Astrocyte of the cerebellum (primary cell): ENCODE measurements at regions not wholly inside any gene's neighbourhood (a gene's known extent, or its start where the extent isn't known, plus 50 kb on each side); places are given as distances from the start of the nearest gene placed in this dataset.
A peak's percentile ranks its signal among the peaks of the same experiment; 100 is the strongest.

Experiments used
- DNase-seq: peaks from one replicate; pipeline ENCODE4 v3.0.0-alpha.2; 2011; ENCODE audit warnings: low read depth
- H3K4me3 ChIP-seq: 2 replicates; pipeline ENCODE4 v1.5.1; 2011; ENCODE audit warnings: mild to moderate bottlenecking, low read depth, low read length, moderate library complexity
- in situ Hi-C: cut with HindIII; loops from 2 replicates; pipeline ENCODE4 v1.10.0; 2017; ENCODE audit warnings: low sequenced_read_pairs
- TF ChIP-seq, protein P1 (sequence below): IDR thresholded peaks from 2 replicates; pipeline ENCODE4 v1.5.1; 2012; ENCODE audit warnings: low read length, low read depth, moderate library complexity, mild to moderate bottlenecking; ENCODE audit errors: missing control alignments

DNA sequence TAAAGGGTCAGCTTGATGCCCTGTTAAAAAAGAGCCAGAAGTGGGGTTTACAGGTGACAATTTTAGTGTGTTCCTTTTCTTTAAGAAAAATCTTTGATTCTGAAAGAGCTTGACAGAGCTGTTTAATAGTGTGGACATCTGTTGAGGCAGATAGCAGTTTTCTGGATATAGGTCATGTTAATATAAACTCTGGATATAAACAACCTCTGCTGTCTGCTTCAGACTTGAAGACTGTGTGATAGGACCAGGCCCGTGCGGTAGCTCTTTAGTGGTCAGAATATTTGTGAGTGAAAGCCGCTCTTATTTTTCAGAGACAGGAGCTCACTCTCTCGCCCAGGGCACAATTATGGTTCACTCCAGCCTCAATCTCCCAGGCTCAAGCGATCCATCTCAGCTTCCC lies 439.9 kb upstream of the RGS6 start:
- no peak overlapping the region for H3K4me3 ChIP-seq
- TF ChIP-seq, protein P1, sequence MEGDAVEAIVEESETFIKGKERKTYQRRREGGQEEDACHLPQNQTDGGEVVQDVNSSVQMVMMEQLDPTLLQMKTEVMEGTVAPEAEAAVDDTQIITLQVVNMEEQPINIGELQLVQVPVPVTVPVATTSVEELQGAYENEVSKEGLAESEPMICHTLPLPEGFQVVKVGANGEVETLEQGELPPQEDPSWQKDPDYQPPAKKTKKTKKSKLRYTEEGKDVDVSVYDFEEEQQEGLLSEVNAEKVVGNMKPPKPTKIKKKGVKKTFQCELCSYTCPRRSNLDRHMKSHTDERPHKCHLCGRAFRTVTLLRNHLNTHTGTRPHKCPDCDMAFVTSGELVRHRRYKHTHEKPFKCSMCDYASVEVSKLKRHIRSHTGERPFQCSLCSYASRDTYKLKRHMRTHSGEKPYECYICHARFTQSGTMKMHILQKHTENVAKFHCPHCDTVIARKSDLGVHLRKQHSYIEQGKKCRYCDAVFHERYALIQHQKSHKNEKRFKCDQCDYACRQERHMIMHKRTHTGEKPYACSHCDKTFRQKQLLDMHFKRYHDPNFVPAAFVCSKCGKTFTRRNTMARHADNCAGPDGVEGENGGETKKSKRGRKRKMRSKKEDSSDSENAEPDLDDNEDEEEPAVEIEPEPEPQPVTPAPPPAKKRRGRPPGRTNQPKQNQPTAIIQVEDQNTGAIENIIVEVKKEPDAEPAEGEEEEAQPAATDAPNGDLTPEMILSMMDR: no peak
- in situ Hi-C loops: no loop called here
- no peak for DNase-seq

DNA sequence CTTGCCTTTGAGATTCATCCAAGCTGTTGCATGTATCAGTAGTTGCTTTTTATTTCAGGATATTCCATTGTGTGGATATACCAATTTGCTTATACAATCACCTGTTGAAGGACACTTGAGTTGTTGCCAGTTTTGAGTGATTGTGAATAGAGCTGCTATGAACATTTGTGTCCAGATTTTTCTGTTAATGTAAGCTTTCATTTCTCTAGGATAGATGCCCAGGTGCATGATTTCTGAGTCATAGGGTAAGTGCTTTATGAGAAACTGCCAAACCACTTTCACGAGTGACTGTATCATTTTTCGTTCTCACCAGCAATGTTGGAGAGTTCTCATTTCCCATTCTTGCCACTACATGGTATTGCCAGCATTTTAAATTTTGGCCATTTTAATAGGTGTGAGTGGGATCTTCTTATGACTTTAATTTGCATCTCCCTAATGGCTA lies 434.6 kb upstream of the RGS6 start:
- DNase-seq: peak; percentile 81
- TF ChIP-seq, protein P1: no peak
- no peak overlapping the region for H3K4me3 ChIP-seq
- in situ Hi-C loops: no loop called here

DNA sequence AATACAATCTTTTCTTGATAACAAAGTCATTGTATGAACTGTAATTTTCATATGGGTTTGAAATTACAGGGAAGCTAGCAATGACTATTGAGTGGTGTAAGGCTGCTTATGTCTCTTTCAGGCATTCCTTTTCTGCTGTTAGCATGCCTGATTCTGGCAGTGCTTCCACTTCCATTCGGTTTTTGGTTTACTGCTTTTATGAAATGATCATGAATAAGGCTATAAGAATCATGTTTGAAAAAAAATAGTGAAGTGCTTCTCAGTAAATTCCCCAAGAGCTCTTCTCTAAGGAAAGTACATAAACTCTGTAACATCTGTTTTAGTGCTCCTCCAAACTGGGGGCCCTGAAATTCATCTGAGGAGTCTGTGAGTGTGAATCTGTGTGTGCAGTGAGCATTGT lies 434.0 kb upstream of the RGS6 start:
- TF ChIP-seq, protein P1: no peak
- in situ Hi-C loops: no loop called here
- DNase-seq: peak; percentile 56
- H3K4me3 ChIP-seq: no peak overlapping the region

DNA sequence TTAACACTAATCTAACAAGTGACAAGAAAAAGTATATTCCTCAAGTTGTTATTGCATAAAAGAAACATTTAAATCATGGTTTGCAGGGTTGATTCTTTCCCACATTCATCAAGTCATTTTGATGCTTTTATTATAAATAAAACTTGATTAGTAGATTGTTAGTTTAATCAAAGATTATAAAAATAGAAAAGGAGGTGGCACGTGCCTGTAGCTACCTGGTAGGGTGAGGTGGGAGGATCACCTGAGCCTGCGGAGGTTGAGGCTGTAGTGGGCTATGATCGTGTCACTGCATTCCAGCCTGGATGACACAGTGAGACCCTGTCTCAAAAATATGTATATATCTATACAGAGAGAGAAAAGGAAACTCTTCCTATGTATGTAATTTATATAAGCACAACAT lies 433.2 kb upstream of the RGS6 start:
- in situ Hi-C loops: no loop called here
- no peak for DNase-seq
- no peak overlapping the region for H3K4me3 ChIP-seq
- TF ChIP-seq, protein P1: no peak

DNA sequence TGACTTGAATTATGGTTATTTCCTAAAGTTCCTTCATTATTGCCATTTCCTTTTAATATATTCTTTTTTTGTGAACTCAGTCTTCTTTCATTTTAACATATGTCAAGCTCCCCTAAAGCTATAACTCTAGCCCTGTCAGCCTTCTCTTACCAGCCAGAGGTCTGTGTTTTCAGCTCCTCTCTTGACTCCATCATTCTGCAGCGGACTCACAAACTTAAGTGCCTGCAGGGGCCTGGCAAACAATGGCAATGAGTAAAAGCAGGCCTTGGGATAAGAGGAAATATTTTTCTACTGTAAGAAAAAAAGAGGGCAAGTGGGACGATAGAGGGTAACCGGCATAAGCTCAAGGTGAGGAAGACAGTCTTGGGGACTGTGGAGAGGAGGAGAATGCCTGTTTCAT lies 424.5 kb upstream of the RGS6 start:
- H3K4me3 ChIP-seq: no peak overlapping the region
- TF ChIP-seq, protein P1: no peak
- no peak for DNase-seq
- in situ Hi-C loops: no loop called here

DNA sequence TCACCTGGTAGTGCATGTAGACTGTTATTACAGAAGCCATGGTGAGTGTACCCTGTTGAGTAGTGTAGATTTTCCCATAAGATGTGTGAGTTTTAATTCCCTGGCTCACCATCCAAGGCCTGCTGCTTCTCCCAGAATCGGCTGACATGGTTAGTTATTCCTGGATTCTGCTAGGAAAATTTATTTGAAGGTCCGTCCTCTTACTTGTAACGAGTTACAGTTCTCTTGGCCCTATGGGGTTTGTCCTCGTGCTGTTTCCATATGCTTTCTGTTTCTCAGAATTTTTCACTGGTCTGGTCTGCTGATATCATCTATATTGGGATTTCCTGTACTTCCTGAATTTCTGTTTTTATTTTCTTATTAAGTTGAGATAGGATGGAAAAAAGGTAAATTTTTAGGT lies 423.3 kb upstream of the RGS6 start:
- in situ Hi-C loops: no loop called here
- no peak for DNase-seq
- no peak overlapping the region for H3K4me3 ChIP-seq
- TF ChIP-seq, protein P1: no peak

DNA sequence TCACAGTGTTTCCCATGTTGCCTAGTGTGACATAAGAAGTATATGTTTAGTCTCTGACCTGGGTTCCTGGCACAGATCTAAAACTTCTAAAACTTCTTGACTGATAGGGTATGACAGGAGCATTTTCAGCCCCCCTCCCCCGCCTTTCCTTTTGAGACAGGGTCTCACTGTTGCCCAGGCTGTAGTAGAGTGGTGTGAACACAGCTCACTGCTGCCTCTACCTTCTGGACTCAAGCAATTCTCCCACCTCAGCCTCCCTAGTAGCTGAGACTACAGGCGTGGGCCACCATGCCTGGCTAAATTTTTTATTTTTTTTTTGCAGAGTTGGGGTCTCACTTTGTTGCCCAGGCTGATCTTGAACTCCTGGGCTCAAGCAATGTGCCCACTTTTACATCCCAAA lies 421.1 kb upstream of the RGS6 start:
- TF ChIP-seq, protein P1: no peak
- in situ Hi-C loops: no loop called here
- no peak for DNase-seq
- H3K4me3 ChIP-seq: no peak overlapping the region
